ENCODE measurements at regions not wholly inside any gene's neighbourhood (a gene's known extent, or its start where the extent isn't known, plus 50 kb on each side); places are given as distances from the start of the nearest gene placed in this dataset.

- H3K9me3 ChIP-seq (ENCODE audit: insufficient read depth, low read depth, low read length): no peaks in the 10 kb centered on the region
- no peak overlapping the region for H4K12ac ChIP-seq (ENCODE audit: low read depth, low read length)
- H3K4ac ChIP-seq (ENCODE audit: low read depth, low read length): no peak overlapping the region
- no peaks in the 10 kb centered on the region for H3K27me3 ChIP-seq (ENCODE audit: insufficient read depth, low read length)
- H4K91ac ChIP-seq (ENCODE audit: low read depth, low read length): peak overlapping the region; percentile 2
- no peak for DNase-seq
- H3K4me3 ChIP-seq (ENCODE audit: low read depth, low read length): no peak overlapping the region
- peaks cover 2% of the 10 kb centered on the region for H3K79me1 ChIP-seq (ENCODE audit: low read length)
- H4K8ac ChIP-seq (ENCODE audit: low read depth, low read length): no peak overlapping the region
- H3K9ac ChIP-seq (ENCODE audit: low read length): no peak overlapping the region
- H3K23ac ChIP-seq (ENCODE audit: low read length): no peak overlapping the region
- no peak overlapping the region for H2BK5ac ChIP-seq (ENCODE audit: low read depth, low read length, poor library complexity)
- H3K14ac ChIP-seq (ENCODE audit: low read length): no peak overlapping the region
- H3K18ac ChIP-seq (ENCODE audit: low read length): no peak overlapping the region
- peaks cover 15 to 16% of the 10 kb centered on the region in 2 experiments for H3K4me1 ChIP-seq (ENCODE audit: control insufficient read depth in 1 of 2, insufficient read depth in 2 of 2, low read length in 2 of 2)
- no CpG with 5 or more reads among the region's 12 CpGs for WGBS (ENCODE audit: extremely low coverage, insufficient coverage, insufficient read length)
- no peaks in the 10 kb centered on the region for H3K79me2 ChIP-seq (ENCODE audit: control insufficient read depth, insufficient read depth, low read length, poor library complexity)
- no peak overlapping the region for H2BK120ac ChIP-seq (ENCODE audit: insufficient read depth, low read length, poor library complexity)
- no peaks in the 10 kb centered on the region for H3K36me3 ChIP-seq (ENCODE audit: control insufficient read depth in 1 of 2, insufficient read depth in 2 of 2, low read length in 2 of 2)
- no peak overlapping the region for H2BK12ac ChIP-seq (ENCODE audit: low read length)
- no peak overlapping the region for H3K27ac ChIP-seq (ENCODE audit: low read depth, low read length)
- H3K4me2 ChIP-seq (ENCODE audit: low read length): no peak overlapping the region
- H2AFZ ChIP-seq (ENCODE audit: insufficient read depth, low read length, poor library complexity): peak overlapping the region; percentile 23
- H2AK5ac ChIP-seq (ENCODE audit: low read length): no peak overlapping the region
Measured at GRCh38 chr9:129282272-129282671, 104.2 kb upstream of the IER5L start.

DNA sequence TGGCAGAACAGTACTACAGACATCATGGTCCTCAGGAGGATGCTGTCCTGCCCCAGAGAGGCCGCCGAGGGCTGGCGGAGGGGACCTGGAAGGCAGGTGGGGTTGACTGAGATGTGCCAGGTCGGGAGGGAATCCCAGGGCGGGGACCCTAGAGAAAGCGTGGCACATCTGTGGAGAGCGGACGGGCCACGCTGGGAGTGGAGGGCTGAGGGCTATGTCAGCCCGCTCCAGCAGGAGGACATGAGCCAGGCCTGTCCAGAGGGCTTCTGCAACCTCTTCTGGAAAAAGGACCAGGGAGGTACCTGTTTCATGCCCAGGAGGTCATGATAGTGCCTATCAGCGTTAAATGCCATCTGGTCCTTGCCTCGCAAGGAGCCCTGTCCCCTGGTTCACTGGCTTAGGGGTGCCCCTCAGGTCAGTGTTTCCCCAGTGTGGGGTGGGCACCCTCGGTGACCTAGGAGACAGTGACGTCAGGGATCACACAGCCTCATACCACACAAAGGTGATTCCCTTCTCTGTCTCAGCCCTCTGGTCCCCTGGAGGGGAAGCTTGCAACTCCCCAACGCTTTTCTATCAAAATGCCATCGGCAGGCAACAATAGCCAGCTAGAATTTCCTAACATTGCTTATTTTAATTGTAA lies 103.6 kb upstream of the IER5L start:
- H3K9me3 ChIP-seq (ENCODE audit: insufficient read depth, low read depth, low read length): no peaks in the 10 kb centered on the region
- H2AK5ac ChIP-seq (ENCODE audit: low read length): peak overlapping the region; percentile 26
- H4K8ac ChIP-seq (ENCODE audit: low read depth, low read length): no peak overlapping the region
- H4K91ac ChIP-seq (ENCODE audit: low read depth, low read length): no peak overlapping the region
- peaks cover 2% of the 10 kb centered on the region for H3K79me1 ChIP-seq (ENCODE audit: low read length)
- H2BK5ac ChIP-seq (ENCODE audit: low read depth, low read length, poor library complexity): no peak overlapping the region
- WGBS (ENCODE audit: extremely low coverage, insufficient coverage, insufficient read length): no CpG with 5 or more reads among the region's 16 CpGs
- no peak overlapping the region for H2BK120ac ChIP-seq (ENCODE audit: insufficient read depth, low read length, poor library complexity)
- no peaks in the 10 kb centered on the region for H3K79me2 ChIP-seq (ENCODE audit: control insufficient read depth, insufficient read depth, low read length, poor library complexity)
- H3K14ac ChIP-seq (ENCODE audit: low read length): no peak overlapping the region
- no peak overlapping the region for H3K4me3 ChIP-seq (ENCODE audit: low read depth, low read length)
- no peak overlapping the region for H4K12ac ChIP-seq (ENCODE audit: low read depth, low read length)
- H3K18ac ChIP-seq (ENCODE audit: low read length): no peak overlapping the region
- H3K23ac ChIP-seq (ENCODE audit: low read length): no peak overlapping the region
- peaks cover 21 to 22% of the 10 kb centered on the region in 2 experiments for H3K4me1 ChIP-seq (ENCODE audit: control insufficient read depth in 1 of 2, insufficient read depth in 2 of 2, low read length in 2 of 2)
- no peak overlapping the region for H3K9ac ChIP-seq (ENCODE audit: low read length)
- no peaks in the 10 kb centered on the region for H3K27me3 ChIP-seq (ENCODE audit: insufficient read depth, low read length)
- H3K4me2 ChIP-seq (ENCODE audit: low read length): no peak overlapping the region
- no peaks in the 10 kb centered on the region for H3K36me3 ChIP-seq (ENCODE audit: control insufficient read depth in 1 of 2, insufficient read depth in 2 of 2, low read length in 2 of 2)
- no peak for DNase-seq
- H2AFZ ChIP-seq (ENCODE audit: insufficient read depth, low read length, poor library complexity): no peak overlapping the region
- no peak overlapping the region for H3K4ac ChIP-seq (ENCODE audit: low read depth, low read length)
- no peak overlapping the region for H3K27ac ChIP-seq (ENCODE audit: low read depth, low read length)
- no peak overlapping the region for H2BK12ac ChIP-seq (ENCODE audit: low read length)

DNA sequence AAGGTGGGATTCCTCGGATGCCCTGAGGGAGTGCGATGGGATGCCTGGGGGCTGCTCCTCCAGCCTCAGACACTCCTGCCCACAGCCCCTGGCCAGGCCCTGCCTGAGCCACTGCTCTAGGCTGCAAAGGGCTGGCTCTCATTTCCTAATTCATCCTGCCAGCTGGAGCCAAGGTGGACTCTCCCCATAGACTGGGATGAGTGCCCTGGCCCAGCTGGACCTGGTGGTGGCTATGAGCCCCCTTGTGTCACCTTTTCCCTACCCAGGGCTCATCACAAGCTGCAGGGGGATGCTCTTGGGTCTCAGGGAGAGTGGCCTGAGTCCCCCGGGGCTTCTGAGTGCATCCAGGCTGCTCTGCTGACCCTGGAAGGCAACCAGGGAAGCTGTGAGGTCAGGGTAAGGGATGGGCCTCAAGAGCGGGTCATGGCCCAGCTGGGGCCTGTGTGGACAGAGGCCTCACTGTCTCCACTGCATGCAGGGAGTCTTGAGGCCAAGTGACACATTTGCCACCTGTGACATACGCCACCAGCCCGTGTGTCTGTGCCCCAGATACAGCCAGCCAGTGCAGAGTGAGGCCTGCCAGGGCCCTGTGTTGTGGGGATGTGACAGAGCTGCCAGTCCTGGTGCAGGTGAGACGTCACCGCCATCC lies 102.7 kb upstream of the IER5L start:
- WGBS (ENCODE audit: extremely low coverage, insufficient coverage, insufficient read length): no CpG with 5 or more reads among the region's 8 CpGs
- Histone ChIP-seq H3K14ac (ENCODE audit: low read length) (no peak overlapping the region), H2BK120ac (ENCODE audit: insufficient read depth, low read length, poor library complexity) (no peak overlapping the region), H2AFZ (ENCODE audit: insufficient read depth, low read length, poor library complexity) (no peak overlapping the region), H3K79me2 (ENCODE audit: control insufficient read depth, insufficient read depth, low read length, poor library complexity) (no peaks in the 10 kb centered on the region), H4K8ac (ENCODE audit: low read depth, low read length) (no peak overlapping the region), H3K4me2 (ENCODE audit: low read length) (no peak overlapping the region), H4K91ac (ENCODE audit: low read depth, low read length) (peak overlapping the region; percentile 19), H3K27me3 (ENCODE audit: insufficient read depth, low read length) (no peaks in the 10 kb centered on the region), H3K36me3 (ENCODE audit: control insufficient read depth in 1 of 2, insufficient read depth in 2 of 2, low read length in 2 of 2) (no peaks in the 10 kb centered on the region), H2BK12ac (ENCODE audit: low read length) (peak overlapping the region; percentile 60), H3K9ac (ENCODE audit: low read length) (no peak overlapping the region), H2AK5ac (ENCODE audit: low read length) (peak overlapping the region; percentile 22), H3K27ac (ENCODE audit: low read depth, low read length) (no peak overlapping the region), H3K79me1 (ENCODE audit: low read length) (peaks cover 4% of the 10 kb centered on the region), H3K23ac (ENCODE audit: low read length) (no peak overlapping the region), H3K18ac (ENCODE audit: low read length) (no peak overlapping the region), H2BK5ac (ENCODE audit: low read depth, low read length, poor library complexity) (no peak overlapping the region), H3K4me3 (ENCODE audit: low read depth, low read length) (no peak overlapping the region), H3K4me1 (ENCODE audit: control insufficient read depth in 1 of 2, insufficient read depth in 2 of 2, low read length in 2 of 2) (peaks cover 25 to 29% of the 10 kb centered on the region in 2 experiments), H4K12ac (ENCODE audit: low read depth, low read length) (no peak overlapping the region), H3K4ac (ENCODE audit: low read depth, low read length) (no peak overlapping the region), H3K9me3 (ENCODE audit: insufficient read depth, low read depth, low read length) (no peaks in the 10 kb centered on the region)
- no peak for DNase-seq

DNA sequence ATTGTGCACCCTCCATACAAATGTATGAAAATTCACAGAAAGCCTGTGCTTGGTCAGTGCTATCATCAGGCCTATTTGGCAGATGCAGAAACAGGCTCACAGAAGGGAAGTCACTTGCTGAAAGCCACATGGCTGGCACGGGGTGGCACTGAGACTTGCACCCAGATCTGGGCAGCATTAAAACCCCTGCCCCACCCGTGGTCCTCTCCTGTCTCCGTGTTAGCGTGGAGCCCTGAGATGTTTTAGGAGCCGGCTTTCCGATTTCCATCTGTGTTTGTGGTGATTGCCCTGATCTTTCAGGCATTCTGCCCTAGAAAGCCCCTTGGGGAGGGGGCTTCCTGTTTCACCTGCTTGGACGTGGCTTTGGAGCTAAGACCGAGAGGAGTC lies 102.2 kb upstream of the IER5L start:
- DNase-seq: no peak
- Histone ChIP-seq H2BK120ac (ENCODE audit: insufficient read depth, low read length, poor library complexity) (no peak overlapping the region), H3K4me1 (ENCODE audit: control insufficient read depth in 1 of 2, insufficient read depth in 2 of 2, low read length in 2 of 2) (peaks cover 30 to 34% of the 10 kb centered on the region in 2 experiments), H3K23ac (ENCODE audit: low read length) (no peak overlapping the region), H3K18ac (ENCODE audit: low read length) (no peak overlapping the region), H2BK12ac (ENCODE audit: low read length) (no peak overlapping the region), H3K4ac (ENCODE audit: low read depth, low read length) (no peak overlapping the region), H4K91ac (ENCODE audit: low read depth, low read length) (peak overlapping the region; percentile 19), H3K27ac (ENCODE audit: low read depth, low read length) (no peak overlapping the region), H3K36me3 (ENCODE audit: control insufficient read depth in 1 of 2, insufficient read depth in 2 of 2, low read length in 2 of 2) (no peaks in the 10 kb centered on the region), H2AFZ (ENCODE audit: insufficient read depth, low read length, poor library complexity) (no peak overlapping the region), H3K14ac (ENCODE audit: low read length) (no peak overlapping the region), H3K4me3 (ENCODE audit: low read depth, low read length) (no peak overlapping the region), H3K9me3 (ENCODE audit: insufficient read depth, low read depth, low read length) (no peaks in the 10 kb centered on the region), H3K4me2 (ENCODE audit: low read length) (no peak overlapping the region), H3K27me3 (ENCODE audit: insufficient read depth, low read length) (no peaks in the 10 kb centered on the region), H3K79me2 (ENCODE audit: control insufficient read depth, insufficient read depth, low read length, poor library complexity) (no peaks in the 10 kb centered on the region), H3K79me1 (ENCODE audit: low read length) (peaks cover 4% of the 10 kb centered on the region), H4K12ac (ENCODE audit: low read depth, low read length) (no peak overlapping the region), H2AK5ac (ENCODE audit: low read length) (peak overlapping the region; percentile 22), H4K8ac (ENCODE audit: low read depth, low read length) (no peak overlapping the region), H2BK5ac (ENCODE audit: low read depth, low read length, poor library complexity) (no peak overlapping the region), H3K9ac (ENCODE audit: low read length) (no peak overlapping the region)
- no CpG with 5 or more reads among the region's 8 CpGs for WGBS (ENCODE audit: extremely low coverage, insufficient coverage, insufficient read length)
